ENCODE measurements at regions not wholly inside any gene's neighbourhood (a gene's known extent, or its start where the extent isn't known, plus 50 kb on each side); places are given as distances from the start of the nearest gene placed in this dataset.

GRCh38 chr6:144360401-144360800, 75.3 kb downstream of the UTRN start:
- TF ChIP-seq CTCF (IDR thresholded peaks at IDR 0.05; ENCODE audit: low read length) (no peak), EZH2 (optimal IDR thresholded peaks at IDR 0.05; ENCODE audit: low read depth, low read length) (no peak)
